GM12878 (cell line): ENCODE measurements at regions not wholly inside any gene's neighbourhood (a gene's known extent, or its start where the extent isn't known, plus 50 kb on each side); places are given as distances from the start of the nearest gene placed in this dataset.

ENCODE experiments used
- ATAC-seq: fragments of 200-7000 bp; cut with Tn5 transposase; 3 replicates; pipeline ENCODE4 v1.9.1; 2020; ENCODE audit warnings: mild to moderate bottlenecking, moderate library complexity
- BruUV-seq: library from RNA; stranded (reverse); fragments of 400-500 nt; replicated peaks from 2 replicates; lab custom pipeline; 2021; lab: Mats Ljungman, UMichigan
- CTCF ChIA-PET: fragments of 300-600 bp; sonication (Branson Sonifier 250); formaldehyde crosslinking; extraction: SDS; loops from one replicate; lab custom pipeline; 2021; ENCODE audit warnings: inconsistent platforms; lab: Yijun Ruan, JAX
- POLR2A ChIA-PET: fragments of 350-600 bp; formaldehyde crosslinking; extraction: SDS; loops from one replicate; lab custom pipeline; 2021; ENCODE audit warnings: inconsistent platforms; lab: Charles Lee
- RAD21 ChIA-PET: fragments of 300-600 bp; sonication (Branson Sonifier 250); formaldehyde crosslinking; loops from one replicate; lab custom pipeline; 2023; ENCODE audit warnings: antibody characterized with exemption; ENCODE audit not compliant: unreplicated experiment; lab: Charles Lee
- SMC1A ChIA-PET: fragments of 300-600 bp; sonication (Branson Sonifier 250); formaldehyde crosslinking; loops from one replicate; lab custom pipeline; 2023; ENCODE audit not compliant: unreplicated experiment, uncharacterized antibody; lab: Charles Lee
- DNase-seq: peaks from one replicate; pipeline ENCODE4 v3.0.0-alpha.2; 2011; ENCODE audit warnings: low read depth, low spot score
- FAIRE-seq: peaks from 3 replicates; lab custom pipeline; 2011; peaks lifted over from hg19 to GRCh38; lab: Jason Lieb, UNC
- H2AFZ ChIP-seq: 2 replicates; pipeline ENCODE4 v1.6.0; 2011; ENCODE audit warnings: low read depth, low read length, control low read depth; ENCODE audit not compliant: control insufficient read depth
- H3K27ac ChIP-seq: 2 replicates; pipeline ENCODE4 v1.5.1; 2011; ENCODE audit warnings: control low read depth; ENCODE audit not compliant: control insufficient read depth, insufficient read depth
- H3K27me3 ChIP-seq, 2 experiments: replicated peaks in 1 of 2; 2 replicates each; pipeline versions ENCODE4 v1.6.0 to v1.6.1; 2011; ENCODE audit warnings: low read length in 1 of 2; ENCODE audit not compliant: control insufficient read depth in 2 of 2, insufficient read depth in 2 of 2
- H3K36me3 ChIP-seq, 2 experiments: 2 replicates each; pipeline ENCODE4 v1.5.1; 2011; ENCODE audit warnings: low read length in 1 of 2; ENCODE audit not compliant: control insufficient read depth in 2 of 2, insufficient read depth in 2 of 2
- H3K4me1 ChIP-seq: 2 replicates; pipeline ENCODE4 v1.6.1; 2011; ENCODE audit warnings: mild to moderate bottlenecking, low read length, moderate library complexity, mixed read lengths; ENCODE audit not compliant: control insufficient read depth, insufficient read depth
- H3K4me2 ChIP-seq: 2 replicates; pipeline ENCODE4 v1.6.0; 2011; ENCODE audit warnings: control low read depth; ENCODE audit not compliant: control insufficient read depth, insufficient read depth
- H3K4me3 ChIP-seq: fragments of 200-600 bp; sonication (generic); 2 replicates; pipeline ENCODE4 v1.5.1; 2016
- H3K79me2 ChIP-seq: 2 replicates; pipeline ENCODE4 v1.6.0; 2011; ENCODE audit warnings: low read length; ENCODE audit not compliant: control insufficient read depth, insufficient read depth
- H3K9ac ChIP-seq: 2 replicates; pipeline ENCODE4 v1.8.0; 2011; ENCODE audit warnings: low read length, control low read depth, mixed read lengths; ENCODE audit not compliant: control insufficient read depth, insufficient read depth
- H3K9me3 ChIP-seq: replicated peaks from 3 replicates; pipeline ENCODE4 v1.5.1; 2011; ENCODE audit warnings: mild to moderate bottlenecking, low read length; ENCODE audit not compliant: control insufficient read depth, insufficient read depth
- H4K20me1 ChIP-seq: 2 replicates; pipeline ENCODE4 v1.6.0; 2011; ENCODE audit not compliant: control insufficient read depth, insufficient read depth
- EZH2 ChIP-seq: IDR thresholded peaks from 2 replicates; pipeline ENCODE4 v1.6.1; 2012; ENCODE audit warnings: low read depth, mild to moderate bottlenecking, control low read depth, inconsistent platforms, low read length, borderline replicate concordance; ENCODE audit not compliant: control insufficient read depth
- MTA3 ChIP-seq: IDR thresholded peaks from 2 replicates; pipeline ENCODE4 v1.6.1; 2012; ENCODE audit warnings: low read length, inconsistent platforms, borderline replicate concordance
- RCOR1 ChIP-seq: conservative IDR thresholded peaks from 2 replicates; pipeline ENCODE4 v1.6.1; 2012; ENCODE audit warnings: low read depth, low read length, improper control_type of control experiment
- WGBS: methylation state at CpG from one replicate; pipeline ENCODE4 v1.1.6; 2016; ENCODE audit warnings: low lambda C conversion rate; ENCODE audit not compliant: insufficient replicate concordance, insufficient coverage; ENCODE audit errors: missing lambda C conversion rate; 5-methylcytosine and 5-hydroxymethylcytosine counted together
- in situ Hi-C: fragments of 300-500 bp; cut with MboI; formaldehyde crosslinking; loops from 9 replicates; pipeline ENCODE4 v1.14.3; 2018; ENCODE audit warnings: mixed read lengths
- intact Hi-C: fragments of 100-400 bp; cut with micrococcal nuclease; formaldehyde crosslinking; loops from one replicate; pipeline ENCODE4 v1.14.2; 2022; ENCODE audit not compliant: unreplicated experiment
- TF ChIP-seq, protein P1 (sequence below): IDR thresholded peaks from 2 replicates; pipeline ENCODE4 v1.6.1; 2012; ENCODE audit warnings: low read depth, low read length, improper control_type of control experiment
- TF ChIP-seq, protein P2 (sequence below): fragments of 450-650 bp; formaldehyde crosslinking; IDR thresholded peaks from 2 replicates; pipeline ENCODE4 v1.4.0; 2022; ENCODE audit warnings: mild to moderate bottlenecking, moderate library complexity

DNA sequence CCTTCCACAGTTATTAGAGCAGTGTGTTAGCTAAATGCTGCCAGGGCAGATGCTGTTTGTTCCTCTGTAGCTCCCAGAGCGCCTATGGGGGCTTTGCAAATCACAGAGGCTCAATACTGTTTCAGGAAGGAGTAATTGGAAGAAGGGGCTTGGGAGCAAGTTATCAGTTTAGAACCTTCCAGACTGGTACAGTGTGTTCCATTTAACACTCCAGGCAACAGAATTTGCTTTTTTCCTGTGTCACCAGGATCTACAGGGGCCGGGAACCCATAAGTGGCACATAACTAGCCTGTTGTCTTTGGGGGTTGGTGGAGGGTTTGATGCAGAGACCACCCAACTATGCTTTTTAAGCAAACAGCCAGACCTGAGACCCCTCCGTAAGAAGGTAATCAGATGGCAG lies 307.3 kb upstream of the KCNN2 start:
- WGBS, result 49% methylated on average over 3 of the region's 3 CpGs
- TF ChIP-seq EZH2 (no peak), MTA3 (no peak), RCOR1 (no peak)
- TF ChIP-seq, protein P1, sequence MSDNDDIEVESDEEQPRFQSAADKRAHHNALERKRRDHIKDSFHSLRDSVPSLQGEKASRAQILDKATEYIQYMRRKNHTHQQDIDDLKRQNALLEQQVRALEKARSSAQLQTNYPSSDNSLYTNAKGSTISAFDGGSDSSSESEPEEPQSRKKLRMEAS, result no peak
- TF ChIP-seq, protein P2, sequence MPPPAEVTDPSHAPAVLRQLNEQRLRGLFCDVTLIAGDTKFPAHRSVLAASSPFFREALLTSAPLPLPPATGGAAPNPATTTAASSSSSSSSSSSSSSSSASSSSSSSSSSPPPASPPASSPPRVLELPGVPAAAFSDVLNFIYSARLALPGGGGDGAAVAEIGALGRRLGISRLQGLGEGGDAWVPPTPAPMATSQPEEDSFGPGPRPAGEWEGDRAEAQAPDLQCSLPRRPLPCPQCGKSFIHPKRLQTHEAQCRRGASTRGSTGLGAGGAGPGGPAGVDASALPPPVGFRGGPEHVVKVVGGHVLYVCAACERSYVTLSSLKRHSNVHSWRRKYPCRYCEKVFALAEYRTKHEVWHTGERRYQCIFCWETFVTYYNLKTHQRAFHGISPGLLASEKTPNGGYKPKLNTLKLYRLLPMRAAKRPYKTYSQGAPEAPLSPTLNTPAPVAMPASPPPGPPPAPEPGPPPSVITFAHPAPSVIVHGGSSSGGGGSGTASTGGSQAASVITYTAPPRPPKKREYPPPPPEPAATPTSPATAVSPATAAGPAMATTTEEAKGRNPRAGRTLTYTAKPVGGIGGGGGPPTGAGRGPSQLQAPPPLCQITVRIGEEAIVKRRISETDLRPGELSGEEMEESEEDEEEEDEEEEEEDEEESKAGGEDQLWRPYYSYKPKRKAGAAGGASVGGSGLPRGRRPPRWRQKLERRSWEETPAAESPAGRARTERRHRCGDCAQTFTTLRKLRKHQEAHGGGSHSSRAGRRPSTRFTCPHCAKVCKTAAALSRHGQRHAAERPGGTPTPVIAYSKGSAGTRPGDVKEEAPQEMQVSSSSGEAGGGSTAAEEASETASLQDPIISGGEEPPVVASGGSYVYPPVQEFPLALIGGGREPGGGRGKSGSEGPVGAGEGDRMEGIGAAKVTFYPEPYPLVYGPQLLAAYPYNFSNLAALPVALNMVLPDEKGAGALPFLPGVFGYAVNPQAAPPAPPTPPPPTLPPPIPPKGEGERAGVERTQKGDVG, result no peak
- TF ChIP-seq, all 136 proteins: peak for 0
- Histone ChIP-seq H3K27me3 (peaks cover 3 to 5% of the 10 kb centered on the region in 2 experiments; a peak in 2 of 4 replicates), H3K36me3 (no peaks in the 10 kb centered on the region), H3K4me1 (no peaks in the 10 kb centered on the region), H3K9ac (no peak overlapping the region), H3K79me2 (no peaks in the 10 kb centered on the region), H3K4me3 (no peak overlapping the region), H3K27ac (no peak overlapping the region), H2AFZ (no peak overlapping the region), H3K9me3 (no peaks in the 10 kb centered on the region), H4K20me1 (no peaks in the 10 kb centered on the region), H3K4me2 (no peak overlapping the region)
- ChIA-PET CTCF (no interaction called here), SMC1A (no interaction called here), RAD21 (no interaction called here), POLR2A (no interaction called here)
- no TSS peak for BruUV-seq
- in situ Hi-C loops, result no loop called here
- ATAC-seq, result no peak
- DNase-seq, result no peak
- FAIRE-seq, result no peak
- intact Hi-C loops, result no loop called here
